Endothelial cell of umbilical vein (primary cell): ENCODE measurements at regions not wholly inside any gene's neighbourhood (a gene's known extent, or its start where the extent isn't known, plus 50 kb on each side); places are given as distances from the start of the nearest gene placed in this dataset. TPM values are rescaled to one million over a fixed set of nuclear protein-coding genes. Genes with fewer than 3 reads are reported as not detected.

ENCODE experiments used
- BruUV-seq: library from RNA; stranded (reverse); fragments of 400-500 nt; replicated peaks from 2 replicates; lab custom pipeline; 2021; lab: Mats Ljungman, UMichigan
- CTCF ChIA-PET: fragments of 300-600, 350-600 bp; sonication (Branson Sonifier 250); formaldehyde crosslinking; loops from one replicate; lab custom pipeline; 2021; ENCODE audit warnings: antibody characterized with exemption, inconsistent platforms; lab: Charles Lee
- POLR2A ChIA-PET: fragments of 300-600, 350-600 bp; sonication (Branson Sonifier 250); formaldehyde crosslinking; loops from one replicate; lab custom pipeline; 2021; ENCODE audit warnings: antibody characterized with exemption, inconsistent platforms; lab: Charles Lee
- DNase-seq: peaks from one replicate; pipeline ENCODE4 v3.0.0-alpha.2; 2011; ENCODE audit warnings: low read depth, low spot score
- FAIRE-seq: peaks from 2 replicates; lab custom pipeline; 2011; peaks lifted over from hg19 to GRCh38; lab: Jason Lieb, UNC
- H2AFZ ChIP-seq: 2 replicates; pipeline ENCODE4 v1.6.0; 2012; ENCODE audit warnings: low read depth, low read length, control low read depth, inconsistent platforms
- H3K27ac ChIP-seq: 2 replicates; pipeline ENCODE4 v1.5.1; 2011; ENCODE audit warnings: low read depth, mild to moderate bottlenecking, control low read depth, low read length, moderate library complexity; ENCODE audit not compliant: insufficient read depth
- H3K27me3 ChIP-seq, 2 experiments: 2 replicates each; pipeline versions ENCODE4 v1.6.0 to v1.6.1; 2011; ENCODE audit warnings: low read length in 2 of 2, mixed read lengths in 1 of 2; ENCODE audit not compliant: control insufficient read depth in 2 of 2, insufficient read depth in 2 of 2
- H3K36me3 ChIP-seq, 2 experiments: 2 replicates in 1 of 2; 3 replicates in 1 of 2; pipeline ENCODE4 v1.5.1; 2011; ENCODE audit warnings: low read length in 2 of 2, mild to moderate bottlenecking in 1 of 2, moderate library complexity in 1 of 2; ENCODE audit not compliant: control insufficient read depth in 2 of 2, insufficient read depth in 2 of 2; ENCODE audit errors: extremely low read depth in 1 of 2
- H3K4me1 ChIP-seq: 3 replicates; pipeline ENCODE4 v1.5.1; 2011; ENCODE audit warnings: mild to moderate bottlenecking, low read length; ENCODE audit not compliant: control insufficient read depth, insufficient read depth; ENCODE audit errors: extremely low read depth
- H3K4me2 ChIP-seq: 2 replicates; pipeline ENCODE4 v1.6.1; 2011; ENCODE audit warnings: low read length, control low read depth, mixed read lengths; ENCODE audit not compliant: insufficient read depth
- H3K4me3 ChIP-seq, 3 experiments: fragments of 200-600 bp in 1 of 3; sonication (generic), shearing (Covaris generic) in 1 of 3; replicated peaks in 1 of 3; 2 replicates each; pipeline ENCODE4 v1.5.1; 2011 to 2016; ENCODE audit warnings: control low read depth in 3 of 3, low read length in 3 of 3, mild to moderate bottlenecking in 2 of 3, inconsistent platforms in 1 of 3, low read depth in 1 of 3, moderate library complexity in 1 of 3; ENCODE audit not compliant: insufficient read depth in 1 of 3
- H3K79me2 ChIP-seq: 2 replicates; pipeline ENCODE4 v1.6.0; 2012; ENCODE audit warnings: low read length, inconsistent platforms; ENCODE audit not compliant: control insufficient read depth, insufficient read depth
- H3K9ac ChIP-seq: replicated peaks from 2 replicates; pipeline ENCODE3; 2011; ENCODE audit warnings: low read length, control low read depth; ENCODE audit not compliant: insufficient read depth; ENCODE audit errors: extremely low read depth
- H3K9me1 ChIP-seq: replicated peaks from 3 replicates; pipeline ENCODE4 v1.6.0; 2011; ENCODE audit warnings: mild to moderate bottlenecking, low read length; ENCODE audit not compliant: control insufficient read depth, insufficient read depth; ENCODE audit errors: extremely low read depth
- H3K9me3 ChIP-seq: replicated peaks from 2 replicates; pipeline ENCODE4 v1.5.1; 2012; ENCODE audit warnings: low read length, inconsistent platforms; ENCODE audit not compliant: control insufficient read depth, insufficient read depth
- H4K20me1 ChIP-seq: replicated peaks from 2 replicates; pipeline ENCODE3; 2011; ENCODE audit warnings: mild to moderate bottlenecking, low read length; ENCODE audit not compliant: control insufficient read depth, insufficient read depth; ENCODE audit errors: extremely low read depth
- POLR2AphosphoS5 ChIP-seq: IDR thresholded peaks from 2 replicates; pipeline ENCODE4 v1.6.1; 2012; ENCODE audit warnings: low read depth, mild to moderate bottlenecking, control low read depth, low read length, moderate library complexity; ENCODE audit not compliant: insufficient read depth
- dilution Hi-C: fragments of 300-500 bp; cut with MboI; formaldehyde crosslinking; loops from one replicate; pipeline ENCODE4 v1.15.0; 2019; ENCODE audit warnings: low sequenced_read_pairs; ENCODE audit not compliant: extremely low pct_ligation_motif_present
- intact Hi-C: fragments of 100-400 bp; cut with micrococcal nuclease; formaldehyde crosslinking; loops from one replicate; pipeline ENCODE4 v1.10.0; 2022
- small RNA-seq: library from RNA; depleted of rRNA; stranded (forward); fragments of <200 nt; gene quantifications from one replicate; pipeline ENCODE3, GENCODE V24; 2012; ENCODE audit warnings: low replicate concordance, low read depth; ENCODE audit not compliant: insufficient read depth, insufficient read length
- TF ChIP-seq, protein P1 (sequence below): IDR thresholded peaks from 2 replicates; pipeline ENCODE4 v1.6.1; 2011; ENCODE audit not compliant: insufficient read depth, insufficient read length

DNA sequence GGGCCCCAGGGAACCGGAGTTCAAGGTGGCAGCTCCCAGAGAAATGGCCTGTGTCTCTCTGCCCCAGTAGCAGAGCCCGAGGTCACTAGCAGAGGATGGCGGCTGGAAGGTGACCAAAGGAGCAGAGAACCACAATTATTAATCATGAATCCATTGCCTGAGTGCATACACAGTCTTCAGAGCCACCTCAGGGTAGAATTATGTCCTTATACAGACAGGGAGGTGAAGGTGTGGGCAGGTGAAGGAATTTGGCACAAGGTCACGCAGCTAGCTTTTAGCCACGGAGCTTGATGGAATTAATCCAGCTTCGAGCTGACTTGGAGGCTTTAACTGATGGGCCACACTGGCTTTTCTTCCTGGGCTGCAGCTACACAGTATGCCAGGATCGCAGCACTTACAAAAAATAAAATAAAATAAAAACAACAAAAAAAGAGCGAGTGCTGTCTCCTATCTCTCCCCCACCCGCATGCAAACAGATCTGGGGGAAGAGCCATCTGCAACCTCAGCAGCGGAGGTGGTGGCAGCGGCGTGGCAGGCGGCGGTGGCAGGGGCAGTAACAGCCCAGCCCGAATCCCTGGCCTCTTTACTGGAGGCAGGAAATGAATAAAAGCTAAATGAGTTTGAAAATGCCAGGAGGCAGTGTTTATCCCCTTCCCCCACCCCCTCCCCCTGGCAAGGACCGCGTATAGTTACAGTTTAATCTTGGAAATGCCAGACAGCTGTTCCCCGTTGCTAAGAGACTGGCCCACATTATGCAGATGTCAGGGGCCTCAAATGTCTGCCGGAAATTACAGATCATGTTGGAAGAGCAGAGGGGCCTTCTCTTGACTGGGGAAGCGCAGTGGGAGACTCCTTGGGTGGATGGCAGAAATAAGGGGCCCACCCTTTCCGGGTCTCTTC, 93.5 kb downstream of the LRRC74A start:
- FAIRE-seq (peak; percentile 87), DNase-seq (peak; percentile 72)
- peak overlapping the region; percentile 35 for H2AFZ ChIP-seq
- CTCF ChIA-PET = interaction anchor here (0.6 to 4.9 kb wide), 23 partner anchors 14 to 150 kb away, joined by 3 to 51 read pairs (median 6); partner anchors contain the start of gene IRF2BPL
- peak overlapping the region; percentile 81 for H3K9ac ChIP-seq
- H3K4me1 ChIP-seq = peaks cover 32% of the 10 kb centered on the region
- peak overlapping the region; percentile 31 for H3K4me2 ChIP-seq
- H3K36me3 ChIP-seq = no peaks in the 10 kb centered on the region
- H3K4me3 ChIP-seq = no peak overlapping the region
- dilution Hi-C loops = no loop called here
- TSS peak; percentile 40 for BruUV-seq
- no peaks in the 10 kb centered on the region for H3K9me1 ChIP-seq
- no peaks in the 10 kb centered on the region for H4K20me1 ChIP-seq
- no peaks in the 10 kb centered on the region for H3K9me3 ChIP-seq
- peak overlapping the region; percentile 86 for H3K27ac ChIP-seq
- no peaks in the 10 kb centered on the region for H3K79me2 ChIP-seq
- H3K27me3 ChIP-seq = no peaks in the 10 kb centered on the region
- intact Hi-C loops = loop anchor here (1.0 kb wide), 1 partner anchor 179 kb away; the partner anchor contains the start of gene CIPC
- TF ChIP-seq, protein P1, sequence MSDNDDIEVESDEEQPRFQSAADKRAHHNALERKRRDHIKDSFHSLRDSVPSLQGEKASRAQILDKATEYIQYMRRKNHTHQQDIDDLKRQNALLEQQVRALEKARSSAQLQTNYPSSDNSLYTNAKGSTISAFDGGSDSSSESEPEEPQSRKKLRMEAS = no peak
- peak; percentile 31 for TF ChIP-seq POLR2AphosphoS5
- POLR2A ChIA-PET = interaction anchor here (0.6 to 1.8 kb wide), 8 partner anchors 27 to 122 kb away, joined by 3 to 12 read pairs (median 3); partner anchors contain the start of gene IRF2BPL

Small RNA genes lying in the stretch of these regions (small RNA-seq; reads per million reads assigned to genes)
- not detected for gene RN7SL356P
